ENCODE measurements at regions not wholly inside any gene's neighbourhood (a gene's known extent, or its start where the extent isn't known, plus 50 kb on each side); places are given as distances from the start of the nearest gene placed in this dataset.

- TF ChIP-seq CTCF (IDR thresholded peaks at IDR 0.05) (no peak), ZNF263 (CRISPR knock-in tag; IDR thresholded peaks at IDR 0.05; ENCODE audit: low read depth) (no peak), RORB (CRISPR knock-in tag; IDR thresholded peaks at IDR 0.05) (no peak), ATF2 (CRISPR knock-in tag; IDR thresholded peaks at IDR 0.05; ENCODE audit: borderline replicate concordance, low read depth) (no peak), ZBTB43 (CRISPR knock-in tag; IDR thresholded peaks at IDR 0.05) (no peak), SMAD4 (CRISPR knock-in tag; IDR thresholded peaks at IDR 0.05) (no peak), JAZF1 (CRISPR knock-in tag; IDR thresholded peaks at IDR 0.05) (no peak), NR3C1 (CRISPR knock-in tag; conservative IDR thresholded peaks at IDR 0.05; ENCODE audit: low read depth) (no peak), CREB1 (CRISPR knock-in tag; IDR thresholded peaks at IDR 0.05) (no peak), EMX1 (CRISPR knock-in tag; IDR thresholded peaks at IDR 0.05) (no peak), ZNF396 (CRISPR knock-in tag; IDR thresholded peaks at IDR 0.05; ENCODE audit: borderline replicate concordance) (no peak)
These were observed 81.8 kb downstream of the BOD1 start (continued) for GRCh38 chr5:173534664-173535063.

- CTCF ChIA-PET = no interaction called here
- Mint-ChIP-seq H3K27me3 (ENCODE audit: low read depth) (peaks cover 7% of the 10 kb centered on the region), H3K36me3 (no peaks in the 10 kb centered on the region), H3K27ac (no peak overlapping the region), H3K4me1 (peaks cover 6% of the 10 kb centered on the region), H3K4me3 (no peak overlapping the region), H3K9me3 (peaks cover 7% of the 10 kb centered on the region)
- no peak for DNase-seq (ENCODE audit: low spot score)
- TF ChIP-seq ZNF512 (CRISPR knock-in tag; IDR thresholded peaks at IDR 0.05; ENCODE audit: borderline replicate concordance) (no peak), ELF4 (CRISPR knock-in tag; IDR thresholded peaks at IDR 0.05; ENCODE audit: low read depth) (no peak)
- POLR2A ChIA-PET = no interaction called here
- ATAC-seq = no peak
These were observed 82.4 kb downstream of the BOD1 start for GRCh38 chr5:173534031-173534430.

GRCh38 chr5:173532689-173533250, 83.7 kb downstream of the BOD1 start:
- Mint-ChIP-seq H3K27ac (no peak overlapping the region), H3K4me3 (no peak overlapping the region), H3K27me3 (ENCODE audit: low read depth) (peaks cover 7% of the 10 kb centered on the region), H3K9me3 (peaks cover 7% of the 10 kb centered on the region), H3K4me1 (peaks cover 6% of the 10 kb centered on the region), H3K36me3 (no peaks in the 10 kb centered on the region)
- no peak for DNase-seq (ENCODE audit: low spot score)
- CTCF ChIA-PET = interaction anchor here (1.0 to 1.5 kb wide), 2 partner anchors 23 to 148 kb away, joined by 3 to 4 read pairs; no protein-coding TSS in a partner anchor
- no peak for TF ChIP-seq SP1 (CRISPR knock-in tag; conservative IDR thresholded peaks at IDR 0.05)
- no peak for TF ChIP-seq MYBL2 (CRISPR knock-in tag; IDR thresholded peaks at IDR 0.05)
- TF ChIP-seq ZBTB43 (CRISPR knock-in tag; IDR thresholded peaks at IDR 0.05) = no peak
- TF ChIP-seq TEAD4 (CRISPR knock-in tag; IDR thresholded peaks at IDR 0.05) = no peak
- no peak for TF ChIP-seq ELF4 (CRISPR knock-in tag; IDR thresholded peaks at IDR 0.05; ENCODE audit: low read depth)
- no peak for TF ChIP-seq ETV6 (CRISPR knock-in tag; IDR thresholded peaks at IDR 0.05)
- TF ChIP-seq SOX15 (CRISPR knock-in tag; IDR thresholded peaks at IDR 0.05) = no peak
- TF ChIP-seq CDX4 (CRISPR knock-in tag; IDR thresholded peaks at IDR 0.05; ENCODE audit: borderline replicate concordance) = no peak
- no peak for TF ChIP-seq ATF3 (CRISPR knock-in tag; conservative IDR thresholded peaks at IDR 0.05)
- TF ChIP-seq CTCF (IDR thresholded peaks at IDR 0.05) = no peak
- no peak for TF ChIP-seq USF2 (CRISPR knock-in tag; IDR thresholded peaks at IDR 0.05)
- ATAC-seq = no peak
- POLR2A ChIA-PET = no interaction called here

All from WTC11 (cell line).